OCI-LY3 (cell line): ENCODE measurements at regions not wholly inside any gene's neighbourhood (a gene's known extent, or its start where the extent isn't known, plus 50 kb on each side); places are given as distances from the start of the nearest gene placed in this dataset.
"Not testable (repeated sequence)": the region's sequence is repeated elsewhere in the genome, so short reads cannot be mapped to it uniquely, and the experiment has no call there.

Experiments
- H2AFZ ChIP-seq: fragments of 200-600, 300-600 bp; shearing (Covaris generic); 2 replicates; pipeline ENCODE4 v1.6.0; 2014; ENCODE audit warnings: antibody characterized with exemption, low read depth, low read length
- H3K27ac ChIP-seq: fragments of 200-600, 300-600 bp; sonication (generic); 2 replicates; pipeline ENCODE4 v1.5.1; 2014; ENCODE audit warnings: mild to moderate bottlenecking, low read length, moderate library complexity, mixed read lengths
- H3K27me3 ChIP-seq: fragments of 200-600, 300-600 bp; sonication (generic); 2 replicates; pipeline ENCODE4 v1.6.1; 2014; ENCODE audit warnings: low read depth, low read length, mixed read lengths
- H3K36me3 ChIP-seq: fragments of 200-600, 300-600 bp; sonication (generic); replicated peaks from 2 replicates; pipeline ENCODE3; 2014; ENCODE audit warnings: low read depth, low read length, mixed read lengths
- H3K4me1 ChIP-seq: fragments of 300-600, 200-600 bp; sonication (generic); 2 replicates; pipeline ENCODE4 v1.6.1; 2014; ENCODE audit warnings: low read length, mixed read lengths
- H3K4me2 ChIP-seq: fragments of 200-600, 300-600 bp; sonication (generic); 2 replicates; pipeline ENCODE4 v1.6.1; 2014; ENCODE audit warnings: low read length, mixed read lengths
- H3K4me3 ChIP-seq: fragments of 300-600, 200-600 bp; sonication (generic); 2 replicates; pipeline ENCODE4 v1.5.1; 2014; ENCODE audit warnings: antibody characterized with exemption, mild to moderate bottlenecking, low read length, moderate library complexity
- H3K79me2 ChIP-seq: fragments of 300-600, 200-600 bp; shearing (Covaris generic); 2 replicates; pipeline ENCODE4 v1.6.1; 2014; ENCODE audit warnings: mild to moderate bottlenecking, low read length, mixed read lengths
- H3K9ac ChIP-seq: fragments of 300-600, 200-600 bp; shearing (Covaris generic); 2 replicates; pipeline ENCODE4 v1.6.0; 2014; ENCODE audit warnings: mild to moderate bottlenecking, low read length, moderate library complexity
- H3K9me3 ChIP-seq: fragments of 200-600, 300-600 bp; shearing (Covaris generic); 2 replicates; pipeline ENCODE4 v1.6.1; 2014; ENCODE audit warnings: low read length, mixed read lengths; ENCODE audit not compliant: insufficient read depth
- H4K20me1 ChIP-seq: fragments of 200-600, 300-600 bp; sonication (generic); 2 replicates; pipeline ENCODE4 v1.6.1; 2016; ENCODE audit warnings: low read length, mixed read lengths; ENCODE audit not compliant: insufficient read depth
- EZH2phosphoT487 ChIP-seq: fragments of 200-600 bp; shearing (Covaris generic); IDR thresholded peaks from 2 replicates; pipeline ENCODE4 v1.6.1; 2018; ENCODE audit warnings: antibody characterized with exemption, mixed run types, low read depth
- TF ChIP-seq, protein P1 (sequence below): fragments of 200-600, 300-600 bp; sonication (generic); IDR thresholded peaks from 2 replicates; pipeline ENCODE4 v1.5.1; 2014; ENCODE audit warnings: antibody characterized with exemption, low read length, low read depth

- no peak overlapping the region for H2AFZ ChIP-seq
- no peaks in the 10 kb centered on the region for H4K20me1 ChIP-seq
- TF ChIP-seq, protein P1, sequence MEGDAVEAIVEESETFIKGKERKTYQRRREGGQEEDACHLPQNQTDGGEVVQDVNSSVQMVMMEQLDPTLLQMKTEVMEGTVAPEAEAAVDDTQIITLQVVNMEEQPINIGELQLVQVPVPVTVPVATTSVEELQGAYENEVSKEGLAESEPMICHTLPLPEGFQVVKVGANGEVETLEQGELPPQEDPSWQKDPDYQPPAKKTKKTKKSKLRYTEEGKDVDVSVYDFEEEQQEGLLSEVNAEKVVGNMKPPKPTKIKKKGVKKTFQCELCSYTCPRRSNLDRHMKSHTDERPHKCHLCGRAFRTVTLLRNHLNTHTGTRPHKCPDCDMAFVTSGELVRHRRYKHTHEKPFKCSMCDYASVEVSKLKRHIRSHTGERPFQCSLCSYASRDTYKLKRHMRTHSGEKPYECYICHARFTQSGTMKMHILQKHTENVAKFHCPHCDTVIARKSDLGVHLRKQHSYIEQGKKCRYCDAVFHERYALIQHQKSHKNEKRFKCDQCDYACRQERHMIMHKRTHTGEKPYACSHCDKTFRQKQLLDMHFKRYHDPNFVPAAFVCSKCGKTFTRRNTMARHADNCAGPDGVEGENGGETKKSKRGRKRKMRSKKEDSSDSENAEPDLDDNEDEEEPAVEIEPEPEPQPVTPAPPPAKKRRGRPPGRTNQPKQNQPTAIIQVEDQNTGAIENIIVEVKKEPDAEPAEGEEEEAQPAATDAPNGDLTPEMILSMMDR, result no peak
- H3K9ac ChIP-seq, result no peak overlapping the region
- H3K79me2 ChIP-seq, result no peaks in the 10 kb centered on the region
- no peaks in the 10 kb centered on the region for H3K27me3 ChIP-seq
- H3K9me3 ChIP-seq, result no peaks in the 10 kb centered on the region
- H3K4me3 ChIP-seq, result no peak overlapping the region
- no peak overlapping the region for H3K4me2 ChIP-seq
- H3K27ac ChIP-seq, result no peak overlapping the region
- no peaks in the 10 kb centered on the region for H3K4me1 ChIP-seq
- no peaks in the 10 kb centered on the region for H3K36me3 ChIP-seq
Observed at GRCh38 chr19:20287070-20287469, 120.1 kb downstream of the ZNF486 start.

GRCh38 chr19:20285876-20286275 lies 118.9 kb downstream of the ZNF486 start:
- H3K4me1 ChIP-seq, H3K9ac ChIP-seq, H3K9me3 ChIP-seq, H3K79me2 ChIP-seq, H4K20me1 ChIP-seq, H3K27ac ChIP-seq, H2AFZ ChIP-seq, H3K27me3 ChIP-seq, H3K4me3 ChIP-seq, H3K4me2 ChIP-seq, H3K36me3 ChIP-seq: not testable (repeated sequence)

DNA sequence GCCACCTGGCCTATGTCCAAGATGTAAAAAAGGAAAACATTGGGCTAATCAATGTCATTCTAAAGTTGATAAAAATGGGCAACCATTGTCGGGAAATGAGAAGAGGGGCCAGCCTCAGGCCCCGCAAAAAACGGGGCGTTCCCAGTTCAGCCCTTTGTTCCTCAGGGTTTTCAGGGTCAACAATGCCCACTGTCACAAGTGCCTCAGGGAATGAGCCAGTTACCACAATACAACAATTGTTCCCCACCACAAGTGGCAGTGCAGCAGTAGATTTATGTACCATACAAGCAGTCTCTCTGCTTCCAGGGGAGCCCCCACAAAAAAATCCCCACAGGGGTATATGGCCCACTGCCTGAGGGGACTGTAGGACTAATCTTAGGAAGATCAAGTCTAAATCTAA lies 112.5 kb downstream of the ZNF486 start:
- no peak for TF ChIP-seq EZH2phosphoT487
- TF ChIP-seq, protein P1, result no peak
- H3K4me3 ChIP-seq, result no peak overlapping the region
- H3K4me2 ChIP-seq, result no peak overlapping the region
- H3K9ac ChIP-seq, result no peak overlapping the region
- H3K79me2 ChIP-seq, result no peaks in the 10 kb centered on the region
- no peaks in the 10 kb centered on the region for H4K20me1 ChIP-seq
- no peak overlapping the region for H2AFZ ChIP-seq
- peaks cover 10% of the 10 kb centered on the region; the same call in 1 of the 2 replicates for H3K4me1 ChIP-seq
- no peak overlapping the region for H3K27ac ChIP-seq
- H3K27me3 ChIP-seq, result no peaks in the 10 kb centered on the region
- H3K9me3 ChIP-seq, result no peaks in the 10 kb centered on the region
- no peaks in the 10 kb centered on the region for H3K36me3 ChIP-seq

- 0 out of 2 replicates have a peak overlapping the region, but pooled peaks have one; percentile 35 for H3K4me3 ChIP-seq
- peak overlapping the region; percentile 69 for H3K4me2 ChIP-seq
- no peaks in the 10 kb centered on the region for H3K36me3 ChIP-seq
- H2AFZ ChIP-seq, result no peak overlapping the region; the same call in 1 of the 2 replicates
- TF ChIP-seq EZH2phosphoT487, result no peak
- TF ChIP-seq, protein P1, result peak; percentile 59
- H3K27ac ChIP-seq, result no peak overlapping the region
- H3K27me3 ChIP-seq, result no peaks in the 10 kb centered on the region
- no peaks in the 10 kb centered on the region for H3K9me3 ChIP-seq
- H3K4me1 ChIP-seq, result peaks cover 15% of the 10 kb centered on the region; the same call in 1 of the 2 replicates
- no peaks in the 10 kb centered on the region for H4K20me1 ChIP-seq
- H3K79me2 ChIP-seq, result no peaks in the 10 kb centered on the region
- 0 out of 2 replicates have a peak overlapping the region, but pooled peaks have one; percentile 33 for H3K9ac ChIP-seq
Observed at GRCh38 chr19:20278342-20278741, 111.3 kb downstream of the ZNF486 start.

- not testable (repeated sequence) for H3K27ac ChIP-seq, H3K79me2 ChIP-seq, H3K27me3 ChIP-seq, H3K9me3 ChIP-seq, H4K20me1 ChIP-seq, H3K4me3 ChIP-seq, H3K9ac ChIP-seq, H3K4me2 ChIP-seq, H3K36me3 ChIP-seq, H2AFZ ChIP-seq
- H3K4me1 ChIP-seq, result peaks cover 26% of the 10 kb centered on the region
Observed at GRCh38 chr19:20276732-20277082, 109.7 kb downstream of the ZNF486 start.
